SK-N-SH (cell line): ENCODE measurements at regions not wholly inside any gene's neighbourhood (a gene's known extent, or its start where the extent isn't known, plus 50 kb on each side); places are given as distances from the start of the nearest gene placed in this dataset.

ENCODE experiments used
- CTCF ChIA-PET: fragments of 300-600, 350-600 bp; formaldehyde crosslinking; extraction: SDS; loops from one replicate; lab custom pipeline; 2021; lab: Yijun Ruan, JAX
- POLR2A ChIA-PET: fragments of 350-600 bp; sonication (Branson Sonifier 250); formaldehyde crosslinking; extraction: SDS; loops from one replicate; lab custom pipeline; 2020; ENCODE audit warnings: antibody characterized with exemption, inconsistent platforms; lab: Yijun Ruan, JAX
- DNase-seq: peaks from one replicate; pipeline ENCODE4 v3.0.0; 2012
- H2AFZ ChIP-seq: fragments of 200-600 bp; sonication (generic); 2 replicates; pipeline ENCODE4 v1.8.1; 2016; ENCODE audit warnings: antibody characterized with exemption, mild to moderate bottlenecking, low read depth
- H3F3A ChIP-seq: fragments of 200-600 bp; sonication (generic); replicated peaks from 2 replicates; pipeline ENCODE3; 2016; ENCODE audit warnings: antibody characterized with exemption, mild to moderate bottlenecking; ENCODE audit not compliant: insufficient read depth
- H3K27ac ChIP-seq, 2 experiments: fragments of 200-500 bp in 1 of 2; fragments of 200-600 bp in 1 of 2; sonication (Bioruptor generic) in 1 of 2; sonication (generic), shearing (Covaris generic) in 1 of 2; 2 replicates each; pipeline versions ENCODE4 v1.5.1 to v1.6.1; 2014 to 2016; ENCODE audit warnings: low read depth in 2 of 2, inconsistent platforms in 1 of 2, low read length in 1 of 2, mild to moderate bottlenecking in 1 of 2, mixed read lengths in 1 of 2
- H3K27me3 ChIP-seq: fragments of 200-600 bp; sonication (generic), shearing (Covaris generic); 2 replicates; pipeline ENCODE4 v1.6.1; 2016; ENCODE audit warnings: mixed run types; ENCODE audit not compliant: insufficient read depth
- H3K36me3 ChIP-seq, 2 experiments: fragments of 200-500 bp in 1 of 2; fragments of 200-600 bp in 1 of 2; sonication (Bioruptor generic) in 1 of 2; sonication (generic) in 1 of 2; replicated peaks in 1 of 2; 2 replicates each; pipeline versions ENCODE3 to v1.5.1; 2014 to 2016; ENCODE audit warnings: low read length in 1 of 2, mild to moderate bottlenecking in 1 of 2; ENCODE audit not compliant: insufficient read depth in 2 of 2, control insufficient read depth in 1 of 2
- H3K4me1 ChIP-seq, 2 experiments: fragments of 200-500 bp in 1 of 2; fragments of 200-600 bp in 1 of 2; sonication (Bioruptor generic) in 1 of 2; sonication (generic), shearing (Covaris generic) in 1 of 2; 2 replicates each; pipeline versions ENCODE4 v1.5.1 to v1.6.1; 2014 to 2016; ENCODE audit warnings: low read depth in 1 of 2, low read length in 1 of 2, mixed run types in 1 of 2; ENCODE audit not compliant: insufficient read depth in 2 of 2, control insufficient read depth in 1 of 2
- H3K4me2 ChIP-seq: fragments of 200-600 bp; sonication (generic), shearing (Covaris generic); 2 replicates; pipeline ENCODE4 v1.6.1; 2017; ENCODE audit warnings: mixed run types
- H3K4me3 ChIP-seq, 2 experiments: fragments of 200-500 bp in 1 of 2; fragments of 200-600 bp in 1 of 2; sonication (Bioruptor generic) in 1 of 2; sonication (generic), shearing (Covaris generic) in 1 of 2; 2 replicates each; pipeline versions ENCODE4 v1.5.1 to v1.8.1; 2014 to 2016; ENCODE audit warnings: low read depth in 2 of 2, inconsistent platforms in 1 of 2, low read length in 1 of 2, mild to moderate bottlenecking in 1 of 2, mixed read lengths in 1 of 2, moderate library complexity in 1 of 2
- H3K79me2 ChIP-seq: fragments of 200-600 bp; sonication (generic); 2 replicates; pipeline ENCODE4 v1.8.1; 2017; ENCODE audit warnings: mild to moderate bottlenecking; ENCODE audit not compliant: insufficient read depth
- H3K9ac ChIP-seq: fragments of 200-600 bp; sonication (generic); 2 replicates; pipeline ENCODE4 v1.6.1; 2017; ENCODE audit warnings: mixed run types
- H3K9me2 ChIP-seq: fragments of 200-600 bp; sonication (generic); 2 replicates; pipeline ENCODE4 v1.6.1; 2017; ENCODE audit warnings: mixed run types
- H3K9me3 ChIP-seq: fragments of 200-600 bp; sonication (generic); 2 replicates; pipeline ENCODE4 v1.6.1; 2017; ENCODE audit warnings: mixed run types, mild to moderate bottlenecking, moderate library complexity
- H4K20me1 ChIP-seq: fragments of 200-600 bp; sonication (generic); 2 replicates; pipeline ENCODE4 v1.6.1; 2017; ENCODE audit warnings: mild to moderate bottlenecking, mixed run types; ENCODE audit not compliant: insufficient read depth
- ELF1 ChIP-seq: IDR thresholded peaks from 2 replicates; pipeline ENCODE4 v1.4.0; 2012
- FOSL2 ChIP-seq: IDR thresholded peaks from 2 replicates; pipeline ENCODE4 v1.4.0; 2012; ENCODE audit warnings: low read depth, mild to moderate bottlenecking, moderate library complexity, borderline replicate concordance
- GABPA ChIP-seq: IDR thresholded peaks from 2 replicates; pipeline ENCODE4 v1.4.0; 2012; ENCODE audit warnings: low read depth, mild to moderate bottlenecking
- IRF3 ChIP-seq: fragments of 150-350 bp; IDR thresholded peaks from 2 replicates; pipeline ENCODE4 v1.6.1; 2016; ENCODE audit warnings: mild to moderate bottlenecking, low read depth, low read length
- MAX ChIP-seq: IDR thresholded peaks from 2 replicates; pipeline ENCODE4 v1.4.0; 2012; ENCODE audit warnings: low read depth
- MXI1 ChIP-seq: IDR thresholded peaks from 2 replicates; pipeline ENCODE4 v1.6.1; 2012; ENCODE audit warnings: mild to moderate bottlenecking, low read depth, low read length, improper control_type of control experiment
- NFIC ChIP-seq: IDR thresholded peaks from 2 replicates; pipeline ENCODE4 v1.4.0; 2012; ENCODE audit warnings: borderline replicate concordance
- NRF1 ChIP-seq: IDR thresholded peaks from 2 replicates; pipeline ENCODE4 v1.6.1; 2012; ENCODE audit warnings: low read depth, mild to moderate bottlenecking, low read length
- PBX3 ChIP-seq: IDR thresholded peaks from 2 replicates; pipeline ENCODE4; 2012
- POLR2AphosphoS5 ChIP-seq: IDR thresholded peaks from 2 replicates; pipeline ENCODE4 v1.6.1; 2012; ENCODE audit warnings: low read depth, low read length
- RAD21 ChIP-seq: IDR thresholded peaks from 2 replicates; pipeline ENCODE4 v1.6.1; 2012; ENCODE audit warnings: mild to moderate bottlenecking, low read length
- RCOR1 ChIP-seq: fragments of 150-350 bp; IDR thresholded peaks from 2 replicates; pipeline ENCODE4 v1.6.1; 2017; ENCODE audit warnings: antibody characterized with exemption, low read length
- SIN3A ChIP-seq: IDR thresholded peaks from 2 replicates; pipeline ENCODE4 v1.6.1; 2012; ENCODE audit warnings: low read depth, mild to moderate bottlenecking, low read length, moderate library complexity, borderline replicate concordance
- TAF1 ChIP-seq: IDR thresholded peaks from 2 replicates; pipeline ENCODE4 v1.6.1; 2012; ENCODE audit warnings: low read depth, mild to moderate bottlenecking, low read length, moderate library complexity, borderline replicate concordance
- TEAD4 ChIP-seq: IDR thresholded peaks from 2 replicates; pipeline ENCODE4 v1.4.0; 2012; ENCODE audit warnings: mild to moderate bottlenecking, borderline replicate concordance; ENCODE audit not compliant: insufficient read depth
- USF1 ChIP-seq: IDR thresholded peaks from 2 replicates; pipeline ENCODE4 v1.4.0; 2012; ENCODE audit warnings: low read depth, borderline replicate concordance
- YY1 ChIP-seq: IDR thresholded peaks from 2 replicates; pipeline ENCODE4 v1.4.0; 2012; ENCODE audit warnings: low read depth, mild to moderate bottlenecking
- ZBTB33 ChIP-seq: IDR thresholded peaks from 2 replicates; pipeline ENCODE4 v1.4.0; 2012; ENCODE audit warnings: low read depth, borderline replicate concordance
- WGBS: methylation state at CpG from one replicate; pipeline ENCODE4 v1.1.6; 2017; ENCODE audit warnings: low lambda C conversion rate; 5-methylcytosine and 5-hydroxymethylcytosine counted together

GRCh38 chr17:79415909-79416308 is 194.9 kb downstream of the RBFOX3 start:
- TF ChIP-seq ZBTB33 (no peak), POLR2AphosphoS5 (no peak), GABPA (no peak), PBX3 (no peak), RAD21 (no peak), MAX (no peak), USF1 (no peak), MXI1 (no peak), NRF1 (no peak), ELF1 (no peak), FOSL2 (no peak), YY1 (no peak), RCOR1 (no peak), NFIC (no peak), TAF1 (no peak)
- WGBS: 56% methylated on average over 9 of the region's 9 CpGs
- H3K27ac ChIP-seq: no peak overlapping the region
- H3K79me2 ChIP-seq: no peaks in the 10 kb centered on the region
- peaks cover 0 to 16% of the 10 kb centered on the region in 2 experiments; a peak in 1 of 4 replicates for H3K4me1 ChIP-seq
- H3K4me2 ChIP-seq: no peak overlapping the region
- no peaks in the 10 kb centered on the region for H4K20me1 ChIP-seq
- no peaks in the 10 kb centered on the region for H3K9me3 ChIP-seq
- no peak overlapping the region for H3K9ac ChIP-seq
- H2AFZ ChIP-seq: no peak overlapping the region
- ChIA-PET CTCF (interaction anchor here (0.7 to 7.7 kb wide), 10 partner anchors 11 to 307 kb away, joined by 3 to 96 read pairs (median 3); no protein-coding TSS in a partner anchor), POLR2A (no interaction called here)
- peaks cover 38% of the 10 kb centered on the region for H3K27me3 ChIP-seq
- no peaks in the 10 kb centered on the region for H3F3A ChIP-seq
- no peaks in the 10 kb centered on the region for H3K36me3 ChIP-seq
- H3K4me3 ChIP-seq: no peak overlapping the region
- no peaks in the 10 kb centered on the region for H3K9me2 ChIP-seq
- no peak for DNase-seq

- no peaks in the 10 kb centered on the region for H4K20me1 ChIP-seq
- no peak overlapping the region for H3K9ac ChIP-seq
- H3K27ac ChIP-seq: no peak overlapping the region
- no peak overlapping the region for H3K4me3 ChIP-seq
- H3K36me3 ChIP-seq: no peaks in the 10 kb centered on the region
- H3K9me2 ChIP-seq: no peaks in the 10 kb centered on the region
- H3K9me3 ChIP-seq: no peaks in the 10 kb centered on the region
- 23% methylated on average over 10 of the region's 13 CpGs for WGBS
- ChIA-PET POLR2A (no interaction called here), CTCF (interaction anchor here (0.6 to 7.7 kb wide), 11 partner anchors 9 to 369 kb away, joined by 3 to 96 read pairs (median 6); no protein-coding TSS in a partner anchor)
- DNase-seq: no peak
- no peak overlapping the region for H3K4me2 ChIP-seq
- H2AFZ ChIP-seq: no peak overlapping the region
- no peaks in the 10 kb centered on the region for H3F3A ChIP-seq
- H3K27me3 ChIP-seq: peaks cover 38% of the 10 kb centered on the region
- H3K79me2 ChIP-seq: no peaks in the 10 kb centered on the region
- H3K4me1 ChIP-seq: peaks cover 0 to 16% of the 10 kb centered on the region in 2 experiments; a peak in 1 of 4 replicates
- no peak for TF ChIP-seq FOSL2
- no peak for TF ChIP-seq IRF3
- no peak for TF ChIP-seq SIN3A
- TF ChIP-seq ZBTB33: no peak
- no peak for TF ChIP-seq TEAD4
- TF ChIP-seq POLR2AphosphoS5: no peak
Observed at GRCh38 chr17:79415365-79415764, 195.5 kb downstream of the RBFOX3 start.
